HUES48 (cell line): ENCODE measurements at regions not wholly inside any gene's neighbourhood (a gene's known extent, or its start where the extent isn't known, plus 50 kb on each side); places are given as distances from the start of the nearest gene placed in this dataset.
"Not testable (repeated sequence)": the region's sequence is repeated elsewhere in the genome, so short reads cannot be mapped to it uniquely, and the experiment has no call there.

Source experiments
- H3K27ac ChIP-seq: one replicate; pipeline ENCODE4 v1.7.0; 2013; ENCODE audit warnings: low read depth, low read length, inconsistent platforms
- H3K27me3 ChIP-seq: 2 replicates; pipeline ENCODE4 v1.6.1; 2013; ENCODE audit warnings: mild to moderate bottlenecking, low read length; ENCODE audit not compliant: control insufficient read depth, insufficient read depth
- H3K36me3 ChIP-seq: 2 replicates; pipeline ENCODE4 v1.6.1; 2013; ENCODE audit warnings: low read length; ENCODE audit not compliant: control insufficient read depth, insufficient read depth
- H3K4me1 ChIP-seq: 2 replicates; pipeline ENCODE4 v1.6.1; 2013; ENCODE audit warnings: mild to moderate bottlenecking, low read length; ENCODE audit not compliant: control insufficient read depth, insufficient read depth
- H3K4me3 ChIP-seq: 2 replicates; pipeline ENCODE4 v1.5.1; 2013; ENCODE audit warnings: mild to moderate bottlenecking, low read depth, low read length
- H3K9ac ChIP-seq: 2 replicates; pipeline ENCODE4 v1.6.1; 2013; ENCODE audit warnings: mild to moderate bottlenecking, low read depth, low read length, moderate library complexity
- H3K9me3 ChIP-seq: 2 replicates; pipeline ENCODE4 v1.6.1; 2013; ENCODE audit warnings: low read length; ENCODE audit not compliant: control insufficient read depth, insufficient read depth

DNA sequence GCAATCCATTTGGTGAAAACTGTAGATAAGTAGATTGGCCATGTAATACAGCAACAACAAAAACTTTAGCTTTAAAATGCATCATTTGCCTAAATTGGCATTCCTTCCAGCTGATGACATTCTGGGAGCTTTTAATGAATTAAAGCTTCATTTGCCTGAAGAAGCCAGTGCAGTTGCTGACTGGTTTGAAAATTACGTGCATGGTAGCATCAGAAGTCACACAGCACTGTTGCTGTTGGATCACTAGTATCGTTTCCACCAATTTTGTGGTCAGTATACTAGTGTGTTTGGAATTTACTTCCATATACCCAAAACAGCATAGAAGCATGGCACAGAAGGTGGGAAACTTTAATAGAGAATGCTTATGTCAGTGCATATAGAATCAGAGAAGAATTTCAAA lies 194.9 kb downstream of the ETV1 start:
- H3K4me3 ChIP-seq, result no peak overlapping the region
- H3K9me3 ChIP-seq, result no peaks in the 10 kb centered on the region
- H3K9ac ChIP-seq, result no peak overlapping the region
- H3K27ac ChIP-seq, result no peak overlapping the region
- no peaks in the 10 kb centered on the region for H3K27me3 ChIP-seq
- peaks cover 12% of the 10 kb centered on the region for H3K4me1 ChIP-seq
- H3K36me3 ChIP-seq, result no peaks in the 10 kb centered on the region

DNA sequence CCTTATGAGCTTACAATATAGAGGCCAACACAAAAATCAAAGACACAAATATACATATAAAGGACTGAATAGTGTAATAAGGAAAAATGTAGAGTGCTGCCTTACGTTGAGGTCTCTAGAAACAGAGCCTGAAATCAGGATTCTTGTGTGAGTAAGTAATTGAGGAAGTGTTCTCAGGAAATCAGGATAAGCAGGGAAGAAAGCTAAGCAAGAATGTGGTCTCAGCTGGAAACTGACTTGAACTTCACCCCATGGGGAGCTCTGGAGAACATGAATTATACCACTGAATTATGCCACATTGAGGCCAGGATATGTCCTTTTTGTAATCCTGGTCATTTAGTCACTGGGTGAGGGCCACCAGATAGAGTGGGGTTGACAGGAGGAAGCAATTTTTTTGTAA lies 191.9 kb downstream of the ETV1 start:
- Histone ChIP-seq H3K36me3 (no peaks in the 10 kb centered on the region), H3K27me3 (no peaks in the 10 kb centered on the region), H3K9me3 (no peaks in the 10 kb centered on the region), H3K27ac (peak overlapping the region; percentile 2), H3K4me3 (no peak overlapping the region), H3K4me1 (peaks cover 28% of the 10 kb centered on the region), H3K9ac (no peak overlapping the region)

DNA sequence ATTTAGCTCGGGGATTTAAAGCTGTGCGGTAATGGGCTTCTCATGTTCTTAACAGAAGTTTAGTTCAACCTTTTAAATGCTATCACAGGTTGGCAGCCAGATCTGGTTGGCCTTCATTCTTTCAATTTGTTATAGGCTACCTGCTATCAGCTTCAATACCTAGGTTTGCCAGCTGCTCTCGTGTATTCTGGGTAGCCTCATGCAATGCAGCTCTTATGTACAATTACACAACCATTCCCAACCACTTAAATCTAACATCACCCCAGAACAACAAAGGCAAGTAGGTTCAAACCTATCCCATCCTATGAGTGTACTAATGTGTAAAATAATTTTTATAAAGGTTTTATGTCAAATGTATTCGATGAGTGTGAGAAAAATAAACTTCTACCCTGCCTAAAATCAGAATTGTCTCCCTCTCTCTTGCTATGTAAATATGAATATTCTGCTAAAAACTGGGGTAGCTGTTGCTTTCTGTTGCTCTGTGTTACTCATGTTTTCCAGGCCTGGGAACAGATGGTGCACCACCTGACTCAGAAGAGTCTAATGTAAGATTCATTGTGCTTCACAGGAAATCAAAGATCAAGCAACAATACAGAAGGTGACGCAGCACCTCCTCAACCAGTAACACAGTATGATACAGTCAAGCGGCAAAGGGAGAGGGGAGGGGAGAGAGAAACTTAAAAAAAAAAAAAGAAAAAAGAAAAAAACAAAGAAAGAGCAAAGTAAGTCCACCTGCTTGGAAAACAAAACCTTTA lies 188.6 kb downstream of the ETV1 start:
- H3K27ac ChIP-seq, result no peak overlapping the region
- H3K9ac ChIP-seq, result no peak overlapping the region
- no peaks in the 10 kb centered on the region for H3K36me3 ChIP-seq
- H3K4me3 ChIP-seq, result no peak overlapping the region
- H3K4me1 ChIP-seq, result peaks cover 33% of the 10 kb centered on the region
- no peaks in the 10 kb centered on the region for H3K27me3 ChIP-seq
- H3K9me3 ChIP-seq, result no peaks in the 10 kb centered on the region

DNA sequence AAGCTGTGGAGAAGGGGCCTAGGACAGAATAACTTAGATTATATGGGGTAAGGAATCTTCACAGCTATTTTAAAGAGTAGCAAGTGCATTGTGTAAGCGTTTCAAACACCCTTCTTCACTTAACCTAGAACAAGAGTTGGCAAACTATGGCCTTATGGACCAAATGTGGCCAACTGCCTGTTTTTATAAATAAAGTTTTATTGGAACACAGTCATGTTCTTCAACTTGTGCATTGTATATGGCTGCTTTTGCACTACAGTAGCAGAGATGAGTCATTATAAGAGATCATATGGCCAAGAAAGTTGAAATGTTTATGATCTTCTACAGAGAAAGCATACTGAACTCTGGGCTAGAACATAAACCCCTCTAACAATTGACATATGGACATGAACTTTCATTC lies 187.8 kb downstream of the ETV1 start:
- no peaks in the 10 kb centered on the region for H3K36me3 ChIP-seq
- no peak overlapping the region for H3K9ac ChIP-seq
- H3K27ac ChIP-seq, result no peak overlapping the region

DNA sequence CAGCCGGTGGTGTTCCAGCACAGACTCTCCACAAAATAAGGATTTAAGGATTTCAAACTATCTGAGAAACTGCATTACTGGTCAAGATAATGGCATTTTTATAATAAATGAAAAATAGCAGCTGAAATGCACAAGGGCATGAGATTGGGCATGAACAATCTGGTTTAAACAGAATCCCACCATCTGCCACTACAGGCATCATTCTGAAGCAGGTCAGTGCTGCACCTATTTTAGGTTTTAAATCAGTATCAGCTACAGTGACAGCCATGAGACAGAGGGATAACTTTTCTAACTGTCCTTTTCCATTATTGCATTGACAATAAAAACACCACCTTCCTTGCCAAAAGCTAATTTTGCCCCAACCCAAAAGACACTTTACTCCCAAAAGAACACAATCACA lies 186.8 kb downstream of the ETV1 start:
- no peaks in the 10 kb centered on the region for H3K36me3 ChIP-seq

More for the DNA sequence above, 187.8 kb downstream of the ETV1 start:
- no peaks in the 10 kb centered on the region for H3K27me3 ChIP-seq
- H3K4me3 ChIP-seq, result no peak overlapping the region
- peaks cover 33% of the 10 kb centered on the region for H3K4me1 ChIP-seq
- no peaks in the 10 kb centered on the region for H3K9me3 ChIP-seq

DNA sequence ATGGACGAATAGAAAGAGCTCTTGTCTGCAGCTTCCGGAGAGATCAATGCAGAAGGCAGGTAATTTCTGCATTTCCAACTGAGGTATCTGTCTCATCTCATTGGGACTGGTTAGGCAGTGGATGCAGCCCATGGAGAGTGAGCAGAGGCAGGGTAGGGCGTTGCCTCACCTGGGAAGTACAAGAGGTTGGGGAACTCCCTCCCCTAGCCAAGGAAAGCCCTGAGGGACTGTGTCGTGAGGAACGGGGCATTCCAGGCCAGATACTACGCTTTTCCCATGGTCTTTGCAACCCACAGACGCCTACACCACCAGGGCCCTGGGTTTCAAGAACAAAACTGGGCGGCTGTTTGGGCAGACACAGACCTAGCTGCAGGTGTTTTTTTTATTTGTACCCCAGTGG lies 186.3 kb downstream of the ETV1 start:
- Histone ChIP-seq H3K4me1 (peaks cover 21% of the 10 kb centered on the region), H3K27me3 (no peaks in the 10 kb centered on the region), H3K36me3 (no peaks in the 10 kb centered on the region), H3K27ac (no peak overlapping the region), H3K4me3 (no peak overlapping the region), H3K9ac (no peak overlapping the region), H3K9me3 (no peaks in the 10 kb centered on the region)

More for the DNA sequence above, 186.8 kb downstream of the ETV1 start:
- peaks cover 26% of the 10 kb centered on the region for H3K4me1 ChIP-seq
- H3K9ac ChIP-seq, result no peak overlapping the region
- H3K4me3 ChIP-seq, result no peak overlapping the region
- no peak overlapping the region for H3K27ac ChIP-seq
- H3K27me3 ChIP-seq, result no peaks in the 10 kb centered on the region
- no peaks in the 10 kb centered on the region for H3K9me3 ChIP-seq

DNA sequence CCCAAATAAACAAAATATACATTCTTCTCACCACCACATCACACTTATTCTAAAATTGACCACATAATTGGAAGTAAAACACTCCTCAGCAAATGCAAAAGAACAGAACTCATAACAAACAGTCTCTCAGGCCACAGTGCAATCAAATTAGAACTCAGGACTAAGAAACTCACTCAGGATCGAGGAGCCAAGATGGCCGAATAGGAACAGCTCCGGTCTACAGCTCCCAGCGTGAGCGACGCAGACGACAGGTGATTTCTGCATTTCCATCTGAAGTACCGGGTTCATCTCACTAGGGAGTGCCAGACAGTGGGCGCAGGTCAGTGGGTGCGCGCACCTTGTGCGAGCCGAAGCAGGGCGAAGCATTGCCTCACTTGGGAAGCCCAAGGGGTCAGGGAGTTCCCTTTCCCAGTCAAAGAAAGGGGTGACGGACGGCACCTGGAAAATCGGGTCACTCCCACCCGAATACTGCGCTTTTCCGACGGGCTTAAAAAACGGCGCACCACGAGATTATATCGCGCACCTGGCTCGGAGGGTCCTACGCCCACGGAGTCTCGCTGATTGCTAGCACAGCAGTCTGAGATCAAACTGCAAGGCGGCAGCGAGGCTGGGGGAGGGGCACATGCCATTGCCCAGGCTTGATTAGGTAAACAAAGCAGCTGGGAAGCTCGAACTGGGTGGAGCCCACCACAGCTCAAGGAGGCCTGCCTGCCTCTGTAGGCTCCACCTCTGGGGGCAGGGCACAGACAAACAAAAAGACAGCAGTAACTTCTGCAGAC lies 183.2 kb downstream of the ETV1 start:
- H3K9ac ChIP-seq, result peak overlapping the region; percentile 61; the same call in 1 of the 2 replicates

DNA sequence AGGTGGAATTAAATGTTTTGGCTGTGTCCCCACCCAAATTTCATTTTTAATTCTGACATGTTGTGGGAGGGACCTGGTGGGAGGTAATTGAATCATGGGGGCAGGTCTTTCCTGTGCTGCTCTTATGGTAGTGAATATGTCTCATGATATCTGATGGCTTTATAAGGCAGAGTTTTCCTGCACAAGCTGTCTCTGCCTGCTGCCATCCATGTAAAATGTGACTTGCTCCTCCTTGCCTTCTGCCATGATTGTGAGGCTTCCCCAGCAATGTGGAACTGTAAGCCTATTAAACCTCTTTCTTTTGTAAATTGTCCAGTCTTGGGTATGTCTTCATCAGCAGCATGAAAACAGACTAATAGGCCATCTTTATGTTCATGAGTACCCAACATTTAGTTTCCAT lies 172.2 kb downstream of the ETV1 start:
- not testable (repeated sequence) for H3K9ac ChIP-seq, H3K9me3 ChIP-seq, H3K4me1 ChIP-seq, H3K4me3 ChIP-seq, H3K36me3 ChIP-seq, H3K27ac ChIP-seq, H3K27me3 ChIP-seq

More for the DNA sequence above, 183.2 kb downstream of the ETV1 start:
- not testable (repeated sequence) for H3K27me3 ChIP-seq, H3K36me3 ChIP-seq, H3K27ac ChIP-seq, H3K9me3 ChIP-seq, H3K4me1 ChIP-seq
- H3K4me3 ChIP-seq, result peak overlapping the region; percentile 64

DNA sequence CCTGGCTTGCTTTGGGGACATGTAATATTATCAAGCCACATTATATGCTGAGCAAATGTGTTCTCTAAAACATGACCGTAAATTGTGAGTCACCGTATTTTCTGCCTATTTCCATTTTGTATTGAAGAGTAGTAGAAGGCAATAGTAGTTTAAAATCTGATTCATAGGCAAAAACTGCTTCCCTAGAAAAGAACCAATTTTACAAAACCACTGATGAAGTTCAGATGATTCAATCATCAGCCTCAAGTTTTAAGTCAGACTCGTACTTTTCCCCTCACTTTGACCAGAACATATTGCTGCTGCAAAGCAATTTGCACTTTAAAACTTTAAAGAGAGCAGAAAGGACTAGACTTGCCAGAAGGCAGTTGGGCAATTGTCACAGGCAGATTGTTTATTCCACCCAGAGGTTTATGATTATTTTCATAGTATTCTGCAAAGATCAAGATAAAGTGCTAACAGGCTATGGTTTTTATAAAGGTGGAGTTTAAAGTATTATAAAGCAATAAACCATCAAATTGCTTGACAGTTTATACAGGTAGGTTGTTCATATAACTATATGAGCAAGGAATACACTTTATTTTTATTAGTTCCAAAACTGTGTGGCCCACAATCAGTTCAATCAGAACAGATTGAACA lies 168.2 kb downstream of the ETV1 start:
- no peaks in the 10 kb centered on the region for H3K4me1 ChIP-seq
- H3K27ac ChIP-seq, result no peak overlapping the region
- H3K9ac ChIP-seq, result no peak overlapping the region
- H3K4me3 ChIP-seq, result no peak overlapping the region
- H3K9me3 ChIP-seq, result no peaks in the 10 kb centered on the region; the same call in 1 of the 2 replicates
- H3K36me3 ChIP-seq, result no peaks in the 10 kb centered on the region
- no peaks in the 10 kb centered on the region for H3K27me3 ChIP-seq

DNA sequence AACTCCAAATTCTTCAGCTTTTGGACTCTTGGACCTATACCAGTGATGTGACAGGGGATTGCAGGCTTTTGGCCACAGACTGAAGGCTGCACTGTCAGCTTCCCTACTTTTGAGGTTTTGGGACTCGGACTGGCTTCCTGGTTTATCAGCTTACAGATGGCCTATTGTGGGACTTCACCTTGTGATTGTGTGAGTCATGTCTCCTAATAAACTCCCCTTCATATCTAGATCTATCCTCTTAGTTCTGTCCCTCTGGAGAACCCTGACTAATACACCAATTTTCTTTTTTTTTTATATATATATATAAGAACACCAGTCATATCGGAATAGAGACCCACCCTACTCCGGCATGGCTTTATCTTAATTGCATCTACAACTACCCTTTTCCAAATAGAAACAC lies 166.8 kb downstream of the ETV1 start:
- no peak overlapping the region for H3K27ac ChIP-seq
- no peaks in the 10 kb centered on the region for H3K9me3 ChIP-seq
- no peaks in the 10 kb centered on the region for H3K36me3 ChIP-seq
- no peaks in the 10 kb centered on the region for H3K27me3 ChIP-seq
- no peak overlapping the region for H3K9ac ChIP-seq
- no peaks in the 10 kb centered on the region for H3K4me1 ChIP-seq
- H3K4me3 ChIP-seq, result no peak overlapping the region

DNA sequence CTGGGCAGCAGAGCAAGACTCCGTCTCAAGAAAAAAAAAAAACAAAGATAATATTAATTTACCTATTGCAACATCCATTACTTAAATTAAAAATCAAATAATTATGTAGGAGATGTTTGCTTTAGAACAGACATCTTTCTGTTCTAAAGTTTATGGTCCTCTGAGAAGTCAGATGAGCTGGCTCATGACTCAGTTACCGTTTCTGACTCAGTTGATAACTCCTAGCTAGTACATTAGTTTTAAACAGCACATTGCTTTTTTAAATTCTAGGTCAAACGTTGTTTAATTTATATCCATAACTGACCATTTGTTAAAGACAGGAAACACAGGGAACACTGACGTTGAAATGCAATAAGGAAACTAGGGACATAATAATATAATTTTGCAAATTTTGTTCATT lies 162.7 kb downstream of the ETV1 start:
- Histone ChIP-seq H3K4me1 (no peaks in the 10 kb centered on the region), H3K9ac (no peak overlapping the region), H3K9me3 (no peaks in the 10 kb centered on the region), H3K27me3 (no peaks in the 10 kb centered on the region), H3K36me3 (no peaks in the 10 kb centered on the region), H3K4me3 (no peak overlapping the region), H3K27ac (no peak overlapping the region)
